Globus pallidus (tissue), 1 donor: ENCODE measurements at regions not wholly inside any gene's neighbourhood (a gene's known extent, or its start where the extent isn't known, plus 50 kb on each side); places are given as distances from the start of the nearest gene placed in this dataset.
"Not testable (repeated sequence)": the region's sequence is repeated elsewhere in the genome, so short reads cannot be mapped to it uniquely, and the experiment has no call there.

Experiments
- DNase-seq: peaks from one replicate; pipeline ENCODE4 v3.0.0-alpha.2; 2015; ENCODE audit warnings: low spot score

DNA sequence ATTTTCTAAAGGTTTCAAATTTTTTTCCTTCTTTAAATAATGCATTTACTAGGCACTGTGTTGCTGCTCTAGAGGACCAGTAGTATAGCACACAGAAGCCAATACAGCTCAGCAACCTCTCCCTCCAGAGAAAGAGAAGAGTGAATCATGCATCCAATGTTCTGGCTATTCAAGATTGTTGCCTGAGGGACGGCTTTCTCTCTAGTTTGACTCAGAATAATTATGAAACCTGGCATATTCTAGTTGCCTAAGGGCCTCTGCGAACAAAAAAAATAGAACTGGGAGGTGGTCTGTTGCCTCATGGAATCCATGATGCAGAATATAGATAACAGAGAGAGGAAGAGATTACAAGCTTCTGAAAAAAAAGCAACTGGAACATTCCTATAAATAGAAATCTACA is 1233.3 kb upstream of the PABPC4L start:
- DNase-seq: no peak

GRCh38 chr4:135429528-135429927 is 1227.9 kb upstream of the PABPC4L start:
- no peak for DNase-seq

DNA sequence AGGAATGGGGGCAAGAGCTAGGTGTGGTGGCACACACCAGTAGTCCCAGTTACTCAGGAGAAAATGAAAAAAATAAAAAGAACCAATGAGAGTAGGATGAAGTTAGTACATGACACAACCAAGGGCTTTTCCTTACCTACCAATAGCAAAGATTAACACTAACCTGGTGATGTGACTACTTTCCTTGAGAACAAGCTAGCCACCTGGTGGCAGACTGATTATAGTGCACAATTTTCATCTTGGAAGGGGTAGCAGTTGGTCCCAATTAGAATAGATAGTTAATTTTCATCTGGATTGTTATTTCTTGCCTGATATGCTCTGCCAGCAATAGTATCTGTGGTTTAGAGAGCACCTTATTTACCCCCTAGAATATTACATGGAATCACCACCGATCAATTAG is 1216.8 kb upstream of the PABPC4L start:
- no peak for DNase-seq

- no peak for DNase-seq
These were observed 1210.6 kb upstream of the PABPC4L start for GRCh38 chr4:135412213-135412612.

- DNase-seq: no peak
These were observed 1209.7 kb upstream of the PABPC4L start for GRCh38 chr4:135411251-135411650.

DNA sequence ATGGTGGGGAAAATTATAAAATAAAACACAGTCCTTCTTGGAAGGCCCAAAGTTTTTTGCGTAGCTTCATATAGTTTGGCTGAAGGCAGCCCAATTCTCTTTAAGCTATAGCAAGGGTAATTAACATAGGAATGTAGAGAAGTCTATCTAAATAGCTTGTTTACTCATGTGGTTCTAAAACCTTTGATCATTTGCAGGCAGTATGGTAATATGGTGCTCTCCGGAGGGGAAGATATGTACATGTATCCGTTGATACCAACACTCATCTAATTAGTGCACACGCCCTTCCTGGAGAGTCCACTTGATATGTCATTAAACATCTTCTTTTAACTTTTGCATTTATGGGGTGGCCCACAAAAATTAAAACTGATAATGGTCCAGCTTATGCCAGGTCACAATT is 1207.7 kb upstream of the PABPC4L start:
- not testable (repeated sequence) for DNase-seq

GRCh38 chr4:135408109-135408508 is 1206.5 kb upstream of the PABPC4L start:
- no peak for DNase-seq

- DNase-seq: not testable (repeated sequence)
These were observed 1205.0 kb upstream of the PABPC4L start for GRCh38 chr4:135406597-135406996.

DNA sequence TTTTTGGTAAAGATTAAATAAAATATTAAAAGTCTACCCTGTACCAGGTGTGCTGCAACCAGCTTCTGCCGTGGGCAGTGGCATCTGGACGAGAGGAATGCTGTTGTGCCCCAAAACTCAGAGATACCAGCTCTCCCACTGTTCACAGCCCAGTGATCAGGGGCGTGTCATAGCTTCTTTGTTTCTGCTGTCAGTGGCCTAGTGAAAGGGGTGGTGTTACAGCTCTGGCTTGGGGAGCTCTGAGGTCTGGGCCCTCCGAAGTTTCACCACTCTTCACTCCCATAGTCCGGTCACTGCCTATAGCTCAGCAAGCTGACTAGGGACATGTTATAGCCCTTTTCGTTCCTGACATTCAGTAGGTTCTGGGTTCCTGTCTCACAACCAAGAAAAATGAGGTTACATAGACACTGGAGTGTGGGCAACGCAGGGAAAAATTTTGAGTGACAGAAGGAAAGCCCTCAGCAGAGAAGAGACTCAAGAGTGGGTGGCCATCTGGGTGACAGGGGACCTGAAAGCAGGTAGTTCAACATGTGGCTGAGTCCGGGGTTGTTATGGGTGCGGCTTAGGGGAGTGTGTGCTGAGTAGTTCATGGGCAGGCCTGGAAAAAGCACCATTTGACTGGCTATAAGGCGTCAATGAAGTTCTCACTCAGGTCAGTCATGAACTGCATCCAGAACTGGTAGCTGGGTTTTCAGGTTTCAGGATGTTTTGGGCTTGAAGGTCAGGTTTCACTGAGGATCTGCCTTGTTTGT is 1184.4 kb upstream of the PABPC4L start:
- no peak for DNase-seq

- DNase-seq: no peak
These were observed 1182.0 kb upstream of the PABPC4L start for GRCh38 chr4:135383356-135384288.

GRCh38 chr4:135382280-135382959 is 1180.8 kb upstream of the PABPC4L start:
- no peak for DNase-seq

DNA sequence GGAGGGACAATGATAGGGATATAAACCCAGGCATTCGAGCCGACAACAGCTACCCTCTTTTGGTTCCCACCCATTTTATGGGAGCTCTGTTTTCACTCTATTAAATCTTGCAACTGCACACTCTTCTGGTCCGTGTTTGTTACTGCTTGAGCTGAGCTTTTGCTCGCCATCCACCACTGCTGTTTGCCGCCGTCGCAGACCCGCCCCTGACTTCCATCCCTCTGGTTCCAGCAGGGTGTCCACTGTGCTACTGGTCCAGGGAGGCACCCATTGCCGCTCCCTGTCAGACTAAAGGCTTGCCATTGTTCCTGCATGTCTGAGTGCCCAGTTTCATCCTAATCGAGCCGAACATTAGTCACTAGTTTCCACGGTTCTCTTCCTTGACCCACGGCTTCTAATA is 1170.5 kb upstream of the PABPC4L start:
- DNase-seq: no peak

DNA sequence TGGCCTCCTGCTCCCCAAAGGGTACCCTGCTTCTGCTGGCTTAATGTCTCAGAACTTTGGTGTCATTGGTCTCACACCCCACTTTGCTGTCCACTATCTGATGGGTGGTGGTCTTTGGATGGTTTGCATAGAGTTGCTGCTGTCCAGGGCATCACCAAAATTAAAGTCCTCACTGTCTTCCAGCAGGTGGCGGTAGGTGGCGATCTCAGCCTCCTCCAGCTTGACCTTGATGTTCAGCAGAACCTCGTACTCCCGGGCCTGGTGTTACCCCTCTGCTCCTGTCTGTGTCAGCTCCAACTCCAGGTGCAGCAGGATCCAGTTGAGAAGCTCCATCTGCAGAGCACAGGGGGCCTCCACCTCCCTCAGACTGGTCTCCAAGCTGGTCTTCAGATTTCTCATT is 1169.5 kb upstream of the PABPC4L start:
- no peak for DNase-seq

GRCh38 chr4:135368831-135369230 is 1167.2 kb upstream of the PABPC4L start:
- DNase-seq: no peak

DNA sequence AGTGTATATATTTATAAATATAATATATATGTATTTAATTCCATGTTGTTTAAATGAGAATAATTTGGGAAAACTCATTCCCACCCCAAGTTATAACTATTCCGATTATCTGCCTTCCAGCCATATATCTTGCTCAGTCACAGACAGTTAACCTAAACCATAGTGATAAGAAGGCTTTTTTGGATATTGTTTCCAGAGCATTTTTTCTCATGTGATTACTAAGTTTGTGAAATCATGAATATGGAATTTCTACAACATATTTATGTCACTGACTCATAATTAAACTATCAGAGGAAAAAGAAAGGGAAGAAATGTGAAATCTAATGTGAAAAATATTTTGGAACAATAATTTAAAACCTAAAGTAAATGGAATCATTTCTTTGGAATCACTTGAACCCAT is 1163.5 kb upstream of the PABPC4L start:
- no peak for DNase-seq

- DNase-seq: no peak
These were observed 1157.5 kb upstream of the PABPC4L start for GRCh38 chr4:135359128-135359527.

GRCh38 chr4:135357091-135357490 is 1155.5 kb upstream of the PABPC4L start:
- no peak for DNase-seq

DNA sequence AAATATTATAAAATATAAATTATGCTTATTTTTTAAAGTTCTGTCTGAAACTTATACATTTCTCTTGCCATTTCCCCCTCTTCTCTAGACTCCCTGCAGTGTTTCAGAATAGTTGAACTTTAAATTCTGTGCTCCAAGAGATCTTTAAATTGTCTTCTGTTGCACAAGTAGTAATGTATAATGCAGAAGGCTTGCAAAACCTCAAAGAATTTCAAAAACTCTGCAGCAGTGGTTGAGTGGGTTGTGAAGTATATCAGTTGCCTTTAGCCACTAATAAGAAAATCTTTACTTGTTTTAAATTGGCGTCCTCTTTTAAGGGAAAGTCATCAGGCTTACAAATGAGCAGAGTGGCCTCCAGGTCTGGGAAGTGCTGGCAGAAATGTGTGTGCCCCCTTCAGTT is 1153.3 kb upstream of the PABPC4L start:
- DNase-seq: no peak

DNA sequence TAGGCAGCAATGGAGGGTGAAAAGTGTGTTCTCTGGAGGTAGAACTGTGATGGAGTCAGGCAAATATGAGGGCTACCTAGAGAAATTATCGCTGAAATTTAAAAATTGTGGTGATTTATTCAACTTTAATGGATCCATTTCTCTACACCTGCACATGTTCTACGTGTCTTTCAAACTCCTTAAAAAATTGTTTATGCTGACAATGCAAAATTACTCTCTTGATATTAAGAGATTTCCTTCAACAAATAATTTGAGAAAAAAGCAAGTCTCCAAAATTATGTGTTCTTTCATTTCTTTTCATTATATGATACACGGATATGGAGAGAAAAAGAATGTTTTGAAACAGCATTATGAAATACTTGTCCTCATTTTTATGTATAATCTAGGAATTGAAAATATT is 1151.4 kb upstream of the PABPC4L start:
- no peak for DNase-seq

DNA sequence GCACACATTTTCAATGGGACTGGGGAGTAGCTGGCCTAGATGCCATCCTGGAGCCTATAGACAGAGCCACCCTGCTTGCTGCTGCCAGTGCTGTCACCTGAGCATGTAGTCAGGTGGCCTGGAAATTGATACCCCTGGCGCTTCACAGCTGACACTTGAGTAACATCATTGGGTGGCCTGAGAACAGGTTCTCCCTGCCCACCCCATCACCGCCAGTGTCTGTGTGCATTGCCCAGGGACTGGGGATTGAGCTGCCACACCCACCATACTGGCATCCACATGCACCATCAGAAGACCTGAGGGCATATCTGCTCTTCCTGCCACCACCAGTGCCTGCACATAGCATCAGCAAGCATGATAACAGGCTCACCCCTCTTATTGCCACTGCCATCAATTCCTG is 1142.9 kb upstream of the PABPC4L start:
- DNase-seq: no peak

DNA sequence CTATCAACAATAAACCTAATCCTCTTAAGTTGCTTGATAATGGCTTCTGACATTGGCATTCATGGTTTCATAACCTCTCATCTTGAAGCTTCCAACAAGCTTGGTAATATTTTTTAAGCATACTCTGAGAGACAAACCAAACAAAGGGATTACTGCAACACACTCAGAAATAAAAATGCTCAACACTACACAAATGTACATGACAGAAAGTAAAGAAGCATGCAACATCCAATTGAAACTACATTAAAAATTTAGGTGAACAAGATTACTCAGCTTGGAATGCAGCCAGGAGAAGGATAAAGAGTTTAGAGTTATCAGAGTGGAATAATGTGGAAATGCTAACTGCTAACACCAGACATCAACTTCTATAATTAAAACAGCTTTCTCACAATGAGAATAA is 1136.6 kb upstream of the PABPC4L start:
- DNase-seq: no peak

DNA sequence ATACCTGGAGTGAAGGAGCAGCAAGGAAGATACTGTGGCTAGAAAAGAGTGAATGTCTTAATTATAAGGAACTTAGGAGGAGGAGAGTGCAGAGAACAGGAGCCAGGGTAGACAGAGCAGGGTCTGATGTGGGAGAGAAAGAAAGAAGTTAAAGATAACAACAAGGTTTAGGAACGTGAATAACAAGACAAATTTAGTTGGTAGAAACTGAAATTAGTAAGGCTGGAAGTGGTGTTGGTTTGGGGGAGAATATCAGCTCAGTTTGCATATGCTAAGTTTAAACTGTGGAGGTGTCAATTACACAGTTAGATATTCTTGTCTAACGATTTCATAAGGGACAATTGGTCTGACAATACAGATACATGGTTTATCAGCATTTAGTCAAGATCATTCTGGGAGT is 1123.7 kb upstream of the PABPC4L start:
- DNase-seq: no peak

DNA sequence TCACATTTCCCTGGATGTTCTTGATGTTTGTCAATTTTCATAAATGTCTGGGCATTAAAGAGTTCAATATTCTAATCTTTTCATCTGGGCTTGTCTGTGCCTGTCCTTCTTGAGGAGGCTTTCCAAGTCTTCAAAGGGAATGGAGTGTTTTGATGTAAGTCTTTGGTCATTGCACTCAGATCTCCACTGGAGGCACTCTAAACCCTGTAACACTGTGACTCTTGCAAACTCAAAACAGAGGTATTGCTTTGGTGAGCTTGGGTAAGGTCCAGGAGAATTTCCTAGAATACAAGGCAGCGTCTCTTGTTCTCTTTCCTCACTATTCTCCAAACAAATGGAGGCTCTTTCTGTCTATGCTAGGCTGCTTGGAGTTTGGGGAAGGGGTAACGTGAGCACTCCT is 1118.1 kb upstream of the PABPC4L start:
- no peak for DNase-seq
